ENCODE measurements at regions not wholly inside any gene's neighbourhood (a gene's known extent, or its start where the extent isn't known, plus 50 kb on each side); places are given as distances from the start of the nearest gene placed in this dataset.

DNA sequence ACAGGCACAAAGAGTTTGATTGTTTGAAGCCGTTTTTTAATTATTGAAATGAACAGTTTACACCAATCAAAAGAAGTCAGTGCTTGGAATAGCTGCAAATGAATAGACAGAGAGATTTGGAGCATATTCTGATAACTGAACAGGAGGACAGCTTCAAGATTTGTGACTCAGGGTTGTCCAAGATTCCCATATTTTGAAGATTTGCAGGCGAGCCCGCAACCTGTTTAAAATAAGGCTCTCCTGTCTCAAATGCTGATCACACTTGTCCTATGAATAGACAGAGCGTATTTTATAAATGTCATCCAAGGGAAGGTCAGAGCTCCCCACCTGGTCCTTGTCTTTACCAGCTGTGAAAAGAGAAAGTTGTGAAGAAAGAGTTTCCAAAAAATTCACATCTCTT is 198.7 kb downstream of the RNF144A start:
- no peak for DNase-seq
- H3K4me1 Mint-ChIP-seq (ENCODE audit: low read depth, unreplicated experiment) = peaks cover 18% of the 10 kb centered on the region
- H3K27me3 Mint-ChIP-seq (ENCODE audit: unreplicated experiment) = peaks cover 2% of the 10 kb centered on the region
- peaks cover 8% of the 10 kb centered on the region for H3K36me3 Mint-ChIP-seq (ENCODE audit: unreplicated experiment)
- no peaks in the 10 kb centered on the region for H3K9me3 Mint-ChIP-seq (ENCODE audit: unreplicated experiment)
- H3K4me3 Mint-ChIP-seq (ENCODE audit: unreplicated experiment) = no peak overlapping the region
- H3K27ac Mint-ChIP-seq (ENCODE audit: unreplicated experiment) = no peak overlapping the region
- TF ChIP-seq, protein P1, sequence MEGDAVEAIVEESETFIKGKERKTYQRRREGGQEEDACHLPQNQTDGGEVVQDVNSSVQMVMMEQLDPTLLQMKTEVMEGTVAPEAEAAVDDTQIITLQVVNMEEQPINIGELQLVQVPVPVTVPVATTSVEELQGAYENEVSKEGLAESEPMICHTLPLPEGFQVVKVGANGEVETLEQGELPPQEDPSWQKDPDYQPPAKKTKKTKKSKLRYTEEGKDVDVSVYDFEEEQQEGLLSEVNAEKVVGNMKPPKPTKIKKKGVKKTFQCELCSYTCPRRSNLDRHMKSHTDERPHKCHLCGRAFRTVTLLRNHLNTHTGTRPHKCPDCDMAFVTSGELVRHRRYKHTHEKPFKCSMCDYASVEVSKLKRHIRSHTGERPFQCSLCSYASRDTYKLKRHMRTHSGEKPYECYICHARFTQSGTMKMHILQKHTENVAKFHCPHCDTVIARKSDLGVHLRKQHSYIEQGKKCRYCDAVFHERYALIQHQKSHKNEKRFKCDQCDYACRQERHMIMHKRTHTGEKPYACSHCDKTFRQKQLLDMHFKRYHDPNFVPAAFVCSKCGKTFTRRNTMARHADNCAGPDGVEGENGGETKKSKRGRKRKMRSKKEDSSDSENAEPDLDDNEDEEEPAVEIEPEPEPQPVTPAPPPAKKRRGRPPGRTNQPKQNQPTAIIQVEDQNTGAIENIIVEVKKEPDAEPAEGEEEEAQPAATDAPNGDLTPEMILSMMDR (IDR thresholded peaks at IDR 0.05; ENCODE audit: partially characterized antibody, unreplicated experiment) = no peak

DNA sequence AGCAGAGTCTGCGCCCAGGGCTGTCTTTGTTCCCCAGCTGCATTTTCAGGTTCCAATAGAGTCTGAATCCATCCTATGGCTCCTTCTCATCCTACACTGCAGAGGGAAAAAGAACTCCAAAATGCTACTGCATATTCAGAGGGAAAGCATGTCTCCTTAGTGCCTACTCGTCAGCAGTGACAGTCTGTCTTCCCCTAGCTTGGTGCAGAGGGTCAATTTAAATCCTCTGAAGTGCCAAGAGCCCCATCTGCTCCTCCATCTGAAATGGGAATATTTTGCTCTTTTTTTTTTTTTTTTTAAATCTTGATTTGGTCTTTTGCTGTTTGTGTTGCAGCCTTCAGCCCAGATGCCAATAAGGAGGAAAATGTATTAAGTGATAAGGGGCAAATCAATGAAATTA is 199.3 kb downstream of the RNF144A start:
- DNase-seq = no peak
- no peak overlapping the region for H3K27ac Mint-ChIP-seq (ENCODE audit: unreplicated experiment)
- H3K9me3 Mint-ChIP-seq (ENCODE audit: unreplicated experiment) = no peaks in the 10 kb centered on the region
- peaks cover 8% of the 10 kb centered on the region for H3K36me3 Mint-ChIP-seq (ENCODE audit: unreplicated experiment)
- H3K4me3 Mint-ChIP-seq (ENCODE audit: unreplicated experiment) = no peak overlapping the region
- H3K4me1 Mint-ChIP-seq (ENCODE audit: low read depth, unreplicated experiment) = peaks cover 18% of the 10 kb centered on the region
- H3K27me3 Mint-ChIP-seq (ENCODE audit: unreplicated experiment) = peaks cover 2% of the 10 kb centered on the region
- TF ChIP-seq, protein P1 (IDR thresholded peaks at IDR 0.05; ENCODE audit: partially characterized antibody, unreplicated experiment) = no peak

DNA sequence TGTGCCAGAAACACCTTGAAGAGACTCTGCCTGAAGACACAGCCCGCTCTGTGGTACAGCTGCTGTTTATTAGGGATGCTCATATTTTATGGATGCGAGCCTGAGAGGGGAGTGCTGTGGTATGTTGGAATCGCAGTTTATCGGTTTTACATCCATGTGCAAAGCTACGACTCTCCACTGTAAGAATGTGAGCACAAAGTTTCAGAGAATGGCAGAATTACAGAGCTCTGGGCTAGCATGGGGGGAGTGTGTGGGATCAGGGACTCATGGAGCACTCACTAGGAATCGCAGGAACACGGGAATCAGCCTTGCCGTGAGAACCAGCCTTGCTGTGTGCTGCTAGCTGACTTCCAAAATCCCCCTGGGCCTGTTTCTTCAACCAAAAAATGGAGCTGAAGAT is 199.9 kb downstream of the RNF144A start:
- DNase-seq = no peak
- Mint-ChIP-seq H3K36me3 (ENCODE audit: unreplicated experiment) (peaks cover 8% of the 10 kb centered on the region), H3K9me3 (ENCODE audit: unreplicated experiment) (peaks cover 4% of the 10 kb centered on the region), H3K27me3 (ENCODE audit: unreplicated experiment) (peaks cover 4% of the 10 kb centered on the region), H3K4me3 (ENCODE audit: unreplicated experiment) (no peak overlapping the region), H3K27ac (ENCODE audit: unreplicated experiment) (no peak overlapping the region), H3K4me1 (ENCODE audit: low read depth, unreplicated experiment) (peaks cover 21% of the 10 kb centered on the region)
- TF ChIP-seq, protein P1 (IDR thresholded peaks at IDR 0.05; ENCODE audit: partially characterized antibody, unreplicated experiment) = no peak

DNA sequence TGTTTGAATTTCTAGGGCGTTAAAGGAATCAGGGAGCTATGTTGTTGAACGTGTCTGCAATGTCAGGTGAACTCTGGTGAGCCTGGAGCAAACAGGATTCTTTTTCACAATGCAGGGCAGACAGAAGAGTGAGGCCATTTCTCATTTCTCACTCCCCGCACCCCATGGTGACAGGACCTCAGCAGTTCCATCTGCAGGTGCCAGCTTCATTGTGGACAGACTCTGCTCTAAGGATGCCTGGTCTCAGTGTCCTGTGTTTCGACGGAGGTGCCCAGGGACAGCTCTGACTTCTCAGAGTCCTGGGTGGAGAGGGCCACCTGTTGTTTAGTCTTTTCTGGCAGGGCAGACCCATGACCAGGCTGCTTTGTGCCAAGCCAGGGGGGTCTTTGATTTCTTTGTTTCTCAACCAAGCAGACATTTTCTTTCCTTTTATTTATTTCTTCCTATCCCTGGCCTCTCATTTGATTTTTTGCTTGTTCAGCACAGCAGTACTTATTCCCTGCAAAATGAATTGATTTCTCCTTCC is 201.5 kb downstream of the RNF144A start:
- H3K27me3 Mint-ChIP-seq (ENCODE audit: unreplicated experiment) = peaks cover 3% of the 10 kb centered on the region
- peaks cover 21% of the 10 kb centered on the region for H3K4me1 Mint-ChIP-seq (ENCODE audit: low read depth, unreplicated experiment)
- no peak overlapping the region for H3K4me3 Mint-ChIP-seq (ENCODE audit: unreplicated experiment)
- TF ChIP-seq, protein P1 (IDR thresholded peaks at IDR 0.05; ENCODE audit: partially characterized antibody, unreplicated experiment) = no peak
- H3K9me3 Mint-ChIP-seq (ENCODE audit: unreplicated experiment) = peaks cover 4% of the 10 kb centered on the region
- no peak for DNase-seq
- no peak overlapping the region for H3K27ac Mint-ChIP-seq (ENCODE audit: unreplicated experiment)
- peaks cover 8% of the 10 kb centered on the region for H3K36me3 Mint-ChIP-seq (ENCODE audit: unreplicated experiment)

DNA sequence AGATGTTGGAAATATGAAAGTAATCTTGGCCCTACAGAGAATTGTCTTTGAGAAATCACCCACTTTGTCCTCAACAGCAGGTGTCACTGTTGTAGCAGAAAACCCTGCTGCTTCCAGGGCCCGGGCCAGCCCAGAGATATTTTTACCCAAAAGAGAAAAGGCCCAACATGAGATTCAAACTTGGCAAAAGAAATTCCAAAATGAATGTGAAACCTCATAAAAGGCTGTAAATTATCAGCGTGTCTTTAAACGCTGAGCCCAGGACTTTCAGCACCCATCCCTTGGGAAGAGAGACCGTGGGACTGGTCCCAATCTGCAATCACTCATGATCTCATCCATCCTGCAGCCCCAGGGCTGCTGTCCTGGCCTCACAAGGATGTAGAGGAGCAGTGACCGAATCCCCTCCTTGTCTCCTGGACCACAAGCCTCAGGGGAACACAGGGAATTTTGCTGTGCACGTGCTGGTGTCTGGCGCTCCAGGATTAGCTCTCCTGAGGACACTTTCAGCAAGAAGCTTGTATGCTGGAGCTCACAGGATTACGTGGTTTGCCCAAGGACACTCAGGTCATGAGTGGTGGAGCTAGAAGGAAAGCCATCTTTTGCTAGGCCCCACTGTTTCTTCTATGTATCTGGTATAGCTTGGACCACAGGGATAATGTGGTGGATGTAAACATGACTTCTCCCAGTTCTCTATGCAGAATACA is 202.1 kb downstream of the RNF144A start:
- Mint-ChIP-seq H3K27ac (ENCODE audit: unreplicated experiment) (no peak overlapping the region), H3K4me3 (ENCODE audit: unreplicated experiment) (peak overlapping the region; percentile 8), H3K27me3 (ENCODE audit: unreplicated experiment) (peaks cover 3% of the 10 kb centered on the region), H3K9me3 (ENCODE audit: unreplicated experiment) (peaks cover 4% of the 10 kb centered on the region), H3K4me1 (ENCODE audit: low read depth, unreplicated experiment) (peaks cover 21% of the 10 kb centered on the region), H3K36me3 (ENCODE audit: unreplicated experiment) (peaks cover 8% of the 10 kb centered on the region)
- DNase-seq = peak; percentile 44
- TF ChIP-seq, protein P1 (IDR thresholded peaks at IDR 0.05; ENCODE audit: partially characterized antibody, unreplicated experiment) = peak; percentile 48
